GM21515 (cell line): ENCODE measurements at regions not wholly inside any gene's neighbourhood (a gene's known extent, or its start where the extent isn't known, plus 50 kb on each side); places are given as distances from the start of the nearest gene placed in this dataset.
"Not testable (repeated sequence)": the region's sequence is repeated elsewhere in the genome, so short reads cannot be mapped to it uniquely, and the experiment has no call there.

Experiments used
- ATAC-seq: cut with Tn5 transposase; IDR thresholded peaks from one replicate; pipeline ENCODE4 v1.9.1; 2021; ENCODE audit not compliant: unreplicated experiment

DNA sequence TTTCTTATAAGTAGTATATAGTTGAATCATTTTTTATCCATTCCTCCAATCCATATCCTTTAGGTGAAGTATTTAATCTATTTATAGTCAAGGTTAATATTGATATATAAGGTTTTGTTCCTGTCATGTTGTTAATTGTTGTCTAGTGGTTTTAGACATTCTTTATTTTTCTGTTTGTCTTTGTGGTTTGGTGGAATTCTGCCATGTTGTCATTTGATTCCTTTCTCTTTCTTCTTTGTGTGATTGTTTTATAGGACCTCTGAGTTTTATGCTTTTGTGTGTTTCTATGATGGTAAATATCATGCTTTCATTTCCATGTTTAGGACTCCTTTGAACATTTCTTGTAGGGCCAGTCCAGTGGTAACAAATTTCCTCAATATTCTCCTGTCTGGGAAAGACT, 450.3 kb upstream of the BTBD3 start:
- no peak for ATAC-seq

DNA sequence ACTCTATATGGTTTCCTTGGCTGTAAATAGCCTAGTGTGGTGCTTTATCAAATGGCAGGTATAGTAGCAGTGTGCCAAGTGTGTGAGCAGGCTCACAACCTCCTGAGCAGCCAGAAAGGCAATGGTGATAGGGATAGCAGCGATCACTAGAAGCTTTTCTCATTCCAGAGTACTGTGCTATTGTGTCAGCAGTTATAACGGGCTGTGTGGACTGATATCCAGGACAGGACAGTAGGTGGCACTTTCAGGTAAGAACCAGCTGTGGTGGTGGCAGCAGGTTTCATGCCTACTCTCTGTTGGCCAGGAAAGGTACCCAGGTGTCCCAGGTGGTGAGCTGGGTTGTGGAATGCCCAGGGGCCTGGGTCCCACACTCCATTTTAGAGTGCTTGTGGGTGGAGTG, 448.8 kb upstream of the BTBD3 start:
- ATAC-seq = no peak

DNA sequence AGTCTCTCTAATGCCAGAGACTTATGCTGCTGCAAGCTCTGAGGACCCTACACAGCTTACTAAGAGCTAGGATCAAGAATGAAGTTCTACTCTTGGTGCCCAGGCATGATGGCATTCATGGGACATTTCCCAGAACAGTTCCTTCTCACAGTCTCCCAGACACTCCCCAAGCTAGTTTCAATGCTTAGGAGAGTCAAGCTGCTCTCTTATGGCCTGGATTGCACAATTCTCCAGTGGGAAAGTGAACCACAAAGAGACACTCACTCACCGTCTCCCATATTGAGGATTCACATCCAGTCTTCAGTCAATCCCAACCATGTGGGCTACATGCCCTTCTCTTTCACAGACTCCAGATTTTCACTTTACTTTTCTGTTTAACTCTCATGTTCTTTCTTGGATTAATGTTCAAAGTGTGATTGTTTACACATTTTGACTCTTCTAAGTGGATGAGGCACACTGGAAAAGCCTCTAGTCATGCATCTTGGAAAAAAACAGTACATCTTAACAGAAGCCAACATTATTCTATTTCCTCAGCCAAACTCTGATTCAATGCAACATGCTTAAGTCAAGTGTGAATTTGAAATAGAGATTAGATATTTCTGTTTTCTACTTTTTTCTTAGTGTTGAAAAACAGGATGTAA, 447.8 kb upstream of the BTBD3 start:
- ATAC-seq = no peak

DNA sequence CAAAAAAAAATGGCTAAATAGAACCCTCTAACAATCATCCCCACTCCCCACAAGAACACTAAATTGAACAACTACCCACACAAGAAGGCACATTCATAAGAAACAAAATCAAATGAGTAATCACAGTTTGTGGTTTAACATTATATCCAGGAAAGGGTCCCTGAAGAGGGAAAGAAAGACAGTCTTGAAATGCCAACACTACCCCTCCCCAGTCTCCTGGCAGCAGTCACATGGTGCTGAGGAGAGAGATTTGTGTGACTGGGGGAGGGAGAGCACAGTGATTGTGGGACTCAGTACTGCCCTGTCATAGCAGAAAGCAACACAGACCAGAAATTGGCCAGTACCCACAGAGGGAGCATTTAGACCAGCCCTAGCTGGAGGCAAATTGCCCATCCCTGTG, 443.7 kb upstream of the BTBD3 start:
- no peak for ATAC-seq

DNA sequence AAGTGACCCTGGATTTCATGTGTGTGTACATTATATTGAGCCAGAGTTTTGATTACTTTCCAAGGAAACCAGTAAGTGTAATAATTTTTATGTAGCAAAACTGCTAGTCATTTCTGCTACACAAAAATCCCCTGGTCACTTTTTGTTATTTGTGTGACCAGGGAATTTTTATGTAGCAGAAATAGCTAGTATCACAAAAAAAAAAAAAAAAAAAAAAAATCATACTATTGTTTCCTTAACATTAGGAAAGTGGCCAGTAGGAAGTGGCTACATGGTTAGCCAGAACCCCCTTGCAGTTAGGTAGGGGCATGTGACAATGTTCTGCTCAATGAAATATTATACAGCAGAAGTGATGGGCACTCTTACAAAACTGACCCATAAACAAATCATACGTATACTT, 434.0 kb upstream of the BTBD3 start:
- no peak for ATAC-seq

DNA sequence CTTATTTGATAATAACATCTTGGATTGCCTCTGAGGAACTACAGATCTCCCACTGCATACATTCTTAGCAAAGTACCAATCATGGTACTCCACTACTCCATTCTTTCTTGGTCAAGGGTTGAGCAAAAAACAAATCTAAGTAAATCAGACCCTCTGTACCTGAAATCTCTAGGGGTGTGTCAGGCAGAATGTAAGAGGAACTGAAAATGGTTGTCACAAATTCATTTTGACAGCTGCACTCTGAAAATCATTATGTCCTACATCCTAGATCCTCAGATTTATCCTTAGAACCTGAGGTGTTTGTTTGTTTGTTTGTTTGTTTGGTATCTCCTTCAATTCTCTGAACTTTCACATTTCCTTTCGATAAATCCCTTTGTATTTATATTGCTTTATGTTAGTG, 433.2 kb upstream of the BTBD3 start:
- ATAC-seq = no peak

DNA sequence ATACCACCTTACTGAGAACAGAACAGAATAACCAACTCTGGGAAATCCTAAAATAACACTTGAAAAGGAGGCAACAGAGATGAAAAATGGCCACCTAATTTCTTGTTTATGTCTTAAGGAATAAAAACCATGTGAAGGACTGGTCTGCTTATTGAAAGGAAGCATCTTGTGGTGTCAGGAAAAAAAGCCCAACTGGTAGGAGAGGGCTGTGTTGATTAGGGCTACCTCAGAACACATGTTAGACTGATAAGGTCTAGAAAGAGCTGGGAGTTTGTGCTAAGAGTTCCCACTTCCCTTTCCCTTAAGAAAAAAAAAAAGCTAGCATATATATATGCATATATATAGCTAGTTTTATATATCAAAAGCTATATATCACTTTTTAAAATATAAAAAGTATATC, 425.3 kb upstream of the BTBD3 start:
- ATAC-seq = no peak

DNA sequence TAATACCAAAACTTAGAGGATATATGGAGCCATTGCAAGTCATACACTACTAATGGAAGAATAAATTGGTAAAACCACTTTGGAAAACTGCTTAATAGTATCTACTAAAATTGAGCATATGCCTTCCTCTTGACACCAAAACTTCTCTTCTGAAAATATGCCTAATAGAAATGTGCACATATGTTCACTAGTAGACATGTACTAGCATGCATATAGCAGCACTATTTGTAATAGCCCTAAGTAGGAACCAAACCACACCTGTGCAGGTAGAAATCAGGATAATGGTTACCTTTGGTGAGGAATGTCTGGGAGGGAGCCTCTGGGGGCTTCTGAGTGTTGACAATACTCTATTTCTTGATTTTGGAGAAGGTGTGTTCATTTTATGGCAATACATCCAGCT, 424.8 kb upstream of the BTBD3 start:
- ATAC-seq = no peak

DNA sequence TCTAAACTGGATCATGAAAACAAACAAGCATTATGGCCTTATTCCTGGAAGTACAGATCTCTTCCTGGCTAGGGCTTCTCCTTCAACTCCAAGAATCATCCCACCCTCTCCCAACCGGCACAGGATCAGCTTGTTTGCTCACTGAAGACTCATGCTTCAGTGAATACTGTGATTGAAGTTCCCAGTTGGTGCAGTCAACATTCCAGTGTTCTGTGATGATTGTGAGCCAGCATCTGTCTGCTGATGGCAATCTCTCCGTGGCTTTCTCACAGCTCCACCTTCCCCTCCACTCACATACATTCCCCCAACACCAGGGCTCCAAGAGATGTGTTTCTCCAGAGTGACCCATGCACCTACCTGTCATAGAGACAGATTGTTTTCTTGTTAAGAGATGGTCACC, 421.3 kb upstream of the BTBD3 start:
- ATAC-seq = no peak

DNA sequence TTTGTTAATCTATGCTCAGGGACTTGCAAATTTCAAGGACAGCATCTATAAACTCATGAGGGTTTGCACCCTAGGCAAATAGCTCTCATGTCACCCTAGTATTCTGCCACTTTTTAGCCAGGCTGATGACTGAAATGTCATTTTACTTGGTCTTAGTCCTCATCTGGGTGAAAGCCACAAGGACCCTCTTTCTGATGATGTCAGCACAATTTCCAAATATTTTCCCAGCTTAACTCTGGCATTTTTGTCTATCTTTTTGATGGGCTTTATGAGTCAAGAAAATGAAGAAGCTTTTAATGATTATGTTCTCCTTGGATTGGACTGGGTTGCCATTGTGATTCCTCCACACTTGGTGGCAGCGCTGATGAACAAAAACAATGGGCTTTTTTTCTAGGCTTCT, 420.1 kb upstream of the BTBD3 start:
- ATAC-seq = no peak

DNA sequence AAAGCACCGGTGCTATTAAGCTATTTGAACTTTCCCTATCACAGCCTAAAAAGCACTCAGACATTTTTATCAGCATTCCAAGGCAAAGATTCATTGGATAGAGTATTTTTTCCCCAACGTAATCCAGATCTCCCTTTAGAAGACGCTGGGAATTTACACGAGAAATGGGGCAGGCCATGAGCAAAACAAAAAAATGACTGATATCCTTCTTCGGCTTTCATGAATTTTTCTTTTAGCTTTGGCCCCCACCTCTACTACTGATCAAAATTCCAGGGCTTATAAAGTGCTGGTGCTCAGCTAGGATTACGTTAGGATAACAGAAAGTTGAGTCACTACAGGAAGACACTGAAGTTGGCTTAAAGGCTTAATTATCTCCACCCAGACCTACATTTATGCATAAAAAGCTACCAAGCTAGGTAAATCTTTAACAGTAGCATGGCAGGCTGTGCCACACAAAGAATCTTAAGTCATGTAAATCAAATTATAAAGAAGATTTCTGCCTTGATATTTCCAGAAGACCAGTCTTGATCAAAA, 418.5 kb upstream of the BTBD3 start:
- no peak for ATAC-seq

DNA sequence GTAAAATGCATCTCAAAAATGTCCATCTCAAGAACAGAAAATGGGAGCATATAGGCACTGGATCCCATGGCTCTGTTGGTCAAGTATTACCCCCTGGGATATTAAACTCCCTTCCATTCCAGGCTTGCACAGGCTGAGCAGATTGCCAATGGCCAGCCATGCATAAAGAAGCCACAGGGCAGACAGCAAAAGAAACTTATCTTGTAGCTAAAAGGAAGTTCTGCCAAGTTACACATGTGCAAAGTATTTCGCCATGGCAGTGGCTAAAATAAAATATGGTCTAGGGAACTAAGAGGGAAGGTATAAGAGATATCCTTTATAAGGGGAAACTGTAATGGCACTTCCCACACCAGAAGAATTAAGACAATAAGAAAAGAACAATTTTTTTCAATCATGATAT, 415.6 kb upstream of the BTBD3 start:
- no peak for ATAC-seq

DNA sequence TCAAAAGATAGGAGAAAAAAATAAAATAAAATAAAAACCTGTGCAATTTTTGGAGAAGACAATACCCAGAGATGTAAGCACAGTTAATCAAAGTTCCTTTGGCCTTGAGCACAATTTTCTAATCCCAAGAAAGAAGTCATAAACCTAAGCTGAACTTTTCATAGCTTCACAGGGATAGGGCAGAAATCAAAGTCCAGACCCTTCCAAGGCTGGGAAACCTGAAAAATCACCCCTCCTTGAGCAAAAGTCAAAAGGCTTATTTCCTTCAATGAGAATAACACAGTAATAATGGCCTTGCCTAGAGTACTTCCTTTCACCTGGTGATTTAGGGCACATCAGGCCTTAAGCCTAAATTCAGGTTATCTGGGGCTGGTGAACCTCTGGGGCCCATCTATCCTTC, 415.0 kb upstream of the BTBD3 start:
- no peak for ATAC-seq

DNA sequence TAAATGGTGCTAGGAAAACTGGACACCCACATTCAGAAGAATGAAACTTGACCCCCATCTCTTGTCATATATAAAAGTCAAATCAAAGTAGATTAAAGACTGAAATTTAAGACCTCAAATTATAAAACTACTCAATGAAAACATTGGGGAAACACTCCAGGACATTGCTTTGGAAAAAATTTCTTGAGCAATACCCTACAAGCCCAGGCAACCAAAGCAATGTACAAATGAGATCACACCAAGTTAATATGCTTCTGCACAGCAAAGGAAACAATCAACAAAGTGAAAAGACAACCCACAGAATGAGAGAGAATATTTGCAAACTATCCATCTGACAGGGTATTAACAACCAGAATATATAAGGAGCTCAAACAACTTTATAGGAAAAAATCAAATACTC, 407.9 kb upstream of the BTBD3 start:
- ATAC-seq = no peak

DNA sequence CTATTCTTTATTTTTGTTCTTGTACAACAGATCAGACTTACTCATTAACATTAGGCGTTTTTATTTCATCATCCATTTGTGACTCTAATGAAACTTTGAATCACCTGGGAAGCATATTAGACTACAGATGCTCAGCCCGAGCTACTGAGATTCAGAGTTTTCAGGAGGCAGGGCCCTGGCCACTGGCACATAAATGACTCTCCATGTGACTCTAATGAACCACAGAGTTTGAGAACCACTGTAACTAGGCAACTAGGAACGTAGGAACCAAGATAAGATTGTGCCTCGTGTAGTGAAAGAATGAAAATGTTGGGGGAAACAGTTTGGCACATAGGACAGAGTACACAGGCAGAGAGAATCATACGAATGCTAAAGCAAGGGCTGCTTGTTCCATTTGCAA, 405.9 kb upstream of the BTBD3 start:
- ATAC-seq = no peak

DNA sequence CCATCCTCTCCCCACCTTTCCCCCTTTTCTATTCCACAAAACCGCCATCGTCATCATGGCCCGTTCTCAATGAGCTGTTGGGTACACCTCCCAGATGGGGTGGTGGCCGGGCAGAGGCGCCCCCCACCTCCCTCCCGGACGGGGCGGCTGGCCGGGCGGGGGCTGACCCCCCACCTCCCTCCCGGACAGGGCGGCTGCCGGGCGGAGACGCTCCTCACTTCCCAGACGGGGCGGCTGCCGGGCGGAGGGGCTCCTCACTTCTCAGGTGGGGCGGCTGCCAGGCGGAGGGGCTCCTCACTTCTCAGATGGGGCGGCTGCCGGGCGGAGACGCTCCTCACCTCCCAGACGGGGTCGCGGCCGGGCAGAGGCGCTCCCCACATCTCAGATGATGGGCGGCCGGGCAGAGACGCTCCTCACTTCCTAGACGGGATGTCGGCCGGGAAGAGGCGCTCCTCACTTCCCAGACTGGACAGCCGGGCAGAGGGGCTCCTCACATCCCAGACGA, 404.4 kb upstream of the BTBD3 start:
- ATAC-seq = not testable (repeated sequence)

DNA sequence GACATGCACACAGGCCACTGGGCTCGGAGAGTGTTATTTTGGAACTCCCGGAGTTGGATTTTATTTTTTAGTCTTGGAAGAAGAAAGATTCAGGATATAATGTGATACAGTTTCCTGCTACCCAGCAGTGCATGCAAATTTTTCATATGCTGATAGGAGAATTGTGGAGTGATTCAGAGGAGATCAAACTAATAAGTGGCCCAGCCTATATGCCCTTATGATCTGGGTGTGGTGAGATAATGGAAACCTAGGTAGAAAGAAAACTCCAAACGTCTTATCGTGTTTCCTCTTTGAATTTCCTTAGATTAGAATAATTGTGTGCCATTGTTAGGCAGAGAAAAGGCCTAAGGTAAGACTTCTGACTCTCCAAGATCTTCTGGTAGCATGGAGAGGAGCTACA, 401.2 kb upstream of the BTBD3 start:
- ATAC-seq = no peak

DNA sequence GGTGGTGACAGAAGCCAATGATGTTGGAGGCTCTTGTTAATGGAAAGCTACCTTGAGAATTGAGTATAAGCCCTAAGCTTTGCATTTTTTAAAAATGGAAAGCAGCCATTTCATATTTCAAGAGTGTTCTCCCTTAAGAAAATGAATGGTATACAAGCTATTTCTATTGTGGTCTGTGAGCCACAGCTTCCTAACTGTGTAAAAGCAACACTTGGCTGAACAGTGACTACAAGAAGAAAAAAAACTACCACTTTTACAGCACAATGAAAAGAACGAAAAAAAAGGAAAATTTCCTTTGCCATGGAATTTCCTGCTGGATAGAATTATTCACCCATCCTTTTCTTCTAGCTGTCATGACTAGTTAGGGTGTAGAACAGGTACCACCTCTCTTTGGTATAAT, 397.1 kb upstream of the BTBD3 start:
- no peak for ATAC-seq

DNA sequence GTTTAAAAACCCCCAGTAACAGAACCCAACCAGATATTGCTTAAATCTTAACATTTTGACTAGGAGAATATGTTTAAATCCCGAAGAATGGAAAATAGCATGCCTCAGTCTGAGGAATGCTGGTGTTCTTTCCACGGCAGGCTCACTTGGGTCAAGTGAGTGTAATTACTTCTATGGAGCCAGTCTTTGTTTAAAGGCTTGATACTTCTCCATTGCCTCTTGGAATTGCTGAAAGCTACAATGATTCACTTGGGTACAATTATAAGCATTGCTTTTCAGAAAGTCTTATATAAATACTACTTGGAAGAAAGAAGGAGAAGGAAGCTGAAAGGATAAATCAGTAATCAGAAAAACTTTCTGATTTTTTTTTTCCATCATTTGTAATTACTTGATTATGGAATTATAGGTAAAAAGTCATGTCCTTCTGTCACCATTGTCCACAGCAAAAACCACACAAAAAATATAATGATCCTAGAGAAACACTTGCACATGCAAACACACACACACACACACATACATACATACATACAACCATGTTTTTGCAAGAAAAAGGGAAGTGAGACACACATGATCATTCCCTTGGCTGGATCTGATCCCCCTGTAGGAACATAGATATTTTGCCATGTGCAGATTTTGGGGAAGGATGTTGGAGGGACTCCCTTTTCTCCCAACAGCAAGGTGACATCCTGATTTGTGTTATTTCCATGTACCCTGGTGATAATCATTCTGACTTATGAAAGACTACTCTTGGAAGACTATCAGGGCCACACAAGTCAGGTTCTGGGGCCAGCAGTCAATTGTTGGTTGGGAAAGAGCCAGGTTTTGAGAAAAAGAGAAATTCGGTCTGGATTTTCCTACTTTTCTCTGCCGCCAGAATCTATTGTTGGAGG, 396.0 kb upstream of the BTBD3 start:
- ATAC-seq = no peak

DNA sequence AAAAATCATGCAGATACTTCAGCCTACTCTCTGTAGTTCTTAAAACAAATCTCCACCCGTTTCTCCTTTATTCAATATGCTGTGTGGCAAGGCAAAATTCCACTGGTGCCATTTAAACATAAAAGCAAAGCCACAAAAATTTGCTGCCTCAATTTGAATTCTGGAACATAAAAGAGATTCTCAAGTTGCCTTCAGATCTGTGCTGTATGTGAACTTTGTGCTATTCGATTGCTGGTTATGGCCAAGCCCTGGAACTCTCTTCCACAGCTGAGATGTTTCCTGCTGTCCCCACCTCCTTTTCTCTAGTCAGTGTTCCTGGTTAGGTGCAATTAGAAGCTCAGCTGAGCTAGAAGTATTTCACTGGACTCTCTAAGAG, 395.3 kb upstream of the BTBD3 start:
- ATAC-seq = no peak

DNA sequence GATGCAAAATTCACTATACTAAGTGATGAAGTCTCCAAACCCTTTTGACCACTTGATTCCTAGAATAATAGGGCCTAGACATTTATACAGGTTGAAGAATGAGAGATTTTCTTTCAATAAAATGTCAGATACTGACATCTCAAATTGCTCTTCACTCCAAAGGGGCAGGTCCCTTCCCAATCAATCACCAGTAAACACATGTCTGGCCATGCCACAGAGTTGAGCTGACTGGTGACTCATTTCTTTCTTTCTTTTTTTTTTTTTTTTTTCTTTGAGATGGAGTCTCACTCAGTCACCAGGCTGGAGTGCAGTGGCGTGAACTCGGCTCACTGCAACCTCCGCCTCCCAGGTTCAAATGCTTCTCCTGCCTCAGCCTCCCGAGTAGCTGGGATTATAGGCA, 388.6 kb upstream of the BTBD3 start:
- no peak for ATAC-seq

DNA sequence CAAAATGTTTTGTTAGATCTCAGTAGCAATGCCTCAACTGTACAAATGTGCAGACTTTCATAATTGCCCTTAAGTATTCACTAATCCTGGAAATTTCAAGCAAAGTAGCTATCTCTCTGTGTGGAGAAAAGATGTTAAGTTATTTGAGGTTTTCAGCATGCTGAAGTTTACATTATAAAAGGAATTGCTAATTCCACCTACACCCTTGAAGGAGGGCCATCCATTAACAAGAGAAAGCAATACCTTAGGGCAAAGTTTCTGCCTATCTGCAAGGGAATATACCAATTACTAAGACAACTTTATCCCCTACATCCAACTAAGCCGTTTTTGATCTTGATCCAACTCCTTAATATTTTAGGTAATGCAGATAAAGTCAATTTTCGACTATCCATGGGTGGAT, 380.7 kb upstream of the BTBD3 start:
- ATAC-seq = no peak
